ENCODE measurements at regions not wholly inside any gene's neighbourhood (a gene's known extent, or its start where the extent isn't known, plus 50 kb on each side); places are given as distances from the start of the nearest gene placed in this dataset.

DNA sequence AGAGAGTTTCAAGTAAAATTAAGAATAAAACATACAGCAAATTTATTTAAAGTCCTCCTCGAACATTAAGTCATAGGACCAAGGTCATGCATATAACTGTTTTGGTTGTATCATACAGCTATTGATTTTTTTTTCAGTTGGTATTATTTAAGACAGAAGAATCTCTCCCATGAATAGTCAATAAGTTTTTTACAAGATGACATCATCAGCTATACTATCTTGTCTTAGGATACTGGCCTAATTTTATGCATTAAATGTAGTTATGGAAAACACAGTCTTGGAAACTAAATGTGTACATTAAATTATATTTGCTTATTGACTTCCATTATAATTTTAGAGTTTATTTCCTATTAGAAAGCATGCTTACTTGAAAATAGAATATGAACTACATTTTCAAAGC is 755.9 kb downstream of the PCDH19 start:
- no peak overlapping the region for H3K4me3 ChIP-seq (ENCODE audit: control insufficient read depth, low read depth, low read length)
- TF ChIP-seq, protein P1, sequence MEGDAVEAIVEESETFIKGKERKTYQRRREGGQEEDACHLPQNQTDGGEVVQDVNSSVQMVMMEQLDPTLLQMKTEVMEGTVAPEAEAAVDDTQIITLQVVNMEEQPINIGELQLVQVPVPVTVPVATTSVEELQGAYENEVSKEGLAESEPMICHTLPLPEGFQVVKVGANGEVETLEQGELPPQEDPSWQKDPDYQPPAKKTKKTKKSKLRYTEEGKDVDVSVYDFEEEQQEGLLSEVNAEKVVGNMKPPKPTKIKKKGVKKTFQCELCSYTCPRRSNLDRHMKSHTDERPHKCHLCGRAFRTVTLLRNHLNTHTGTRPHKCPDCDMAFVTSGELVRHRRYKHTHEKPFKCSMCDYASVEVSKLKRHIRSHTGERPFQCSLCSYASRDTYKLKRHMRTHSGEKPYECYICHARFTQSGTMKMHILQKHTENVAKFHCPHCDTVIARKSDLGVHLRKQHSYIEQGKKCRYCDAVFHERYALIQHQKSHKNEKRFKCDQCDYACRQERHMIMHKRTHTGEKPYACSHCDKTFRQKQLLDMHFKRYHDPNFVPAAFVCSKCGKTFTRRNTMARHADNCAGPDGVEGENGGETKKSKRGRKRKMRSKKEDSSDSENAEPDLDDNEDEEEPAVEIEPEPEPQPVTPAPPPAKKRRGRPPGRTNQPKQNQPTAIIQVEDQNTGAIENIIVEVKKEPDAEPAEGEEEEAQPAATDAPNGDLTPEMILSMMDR (conservative IDR thresholded peaks at IDR 0.05; ENCODE audit: control insufficient read depth, insufficient read depth, low read depth, low read length): no peak
- DNase-seq (ENCODE audit: low read depth): no peak

DNA sequence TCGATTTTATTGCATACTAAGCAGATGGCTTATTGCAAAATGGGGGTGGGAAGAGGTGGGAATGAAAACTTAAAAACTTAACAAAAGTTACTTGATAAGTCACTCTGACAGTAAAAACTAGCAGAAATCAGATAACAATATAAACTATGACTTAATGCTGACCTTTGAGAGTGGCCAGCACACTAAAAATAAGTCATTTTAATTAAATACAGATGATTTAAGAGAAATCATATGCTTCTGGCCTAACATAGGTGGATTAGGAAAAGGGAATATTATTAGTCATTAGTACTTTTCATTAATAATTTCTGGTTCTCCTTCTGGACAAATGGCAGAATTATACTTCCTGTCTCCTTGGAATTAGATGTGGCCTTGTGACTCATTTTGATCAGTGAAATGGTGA is 756.7 kb downstream of the PCDH19 start:
- DNase-seq (ENCODE audit: low read depth): no peak
- H3K4me3 ChIP-seq (ENCODE audit: control insufficient read depth, low read depth, low read length): no peak overlapping the region

DNA sequence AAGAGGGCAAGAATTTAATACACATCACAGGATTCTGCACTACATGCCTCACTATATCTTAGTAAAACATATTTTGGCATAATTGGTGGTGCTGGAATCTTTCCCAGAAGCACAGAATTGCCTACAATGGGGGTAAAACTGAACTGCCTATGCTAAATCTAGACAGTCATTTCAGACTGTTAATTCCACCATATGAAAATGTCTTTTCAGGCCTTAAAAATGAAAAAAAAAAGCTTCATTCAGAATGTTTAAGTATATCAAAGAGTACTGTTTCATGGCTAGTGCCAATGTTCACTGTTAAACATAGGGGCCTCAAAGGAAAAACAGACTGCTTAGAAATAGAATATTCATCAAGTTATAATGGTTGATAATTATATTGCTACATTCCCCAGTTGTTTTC is 797.0 kb downstream of the PCDH19 start:
- no peak for DNase-seq (ENCODE audit: low read depth)
- H3K4me3 ChIP-seq (ENCODE audit: control insufficient read depth, low read depth, low read length): no peak overlapping the region
- TF ChIP-seq, protein P1 (conservative IDR thresholded peaks at IDR 0.05; ENCODE audit: control insufficient read depth, insufficient read depth, low read depth, low read length): no peak

More for the DNA sequence above, 756.7 kb downstream of the PCDH19 start:
- TF ChIP-seq, protein P1 (conservative IDR thresholded peaks at IDR 0.05; ENCODE audit: control insufficient read depth, insufficient read depth, low read depth, low read length): no peak

DNA sequence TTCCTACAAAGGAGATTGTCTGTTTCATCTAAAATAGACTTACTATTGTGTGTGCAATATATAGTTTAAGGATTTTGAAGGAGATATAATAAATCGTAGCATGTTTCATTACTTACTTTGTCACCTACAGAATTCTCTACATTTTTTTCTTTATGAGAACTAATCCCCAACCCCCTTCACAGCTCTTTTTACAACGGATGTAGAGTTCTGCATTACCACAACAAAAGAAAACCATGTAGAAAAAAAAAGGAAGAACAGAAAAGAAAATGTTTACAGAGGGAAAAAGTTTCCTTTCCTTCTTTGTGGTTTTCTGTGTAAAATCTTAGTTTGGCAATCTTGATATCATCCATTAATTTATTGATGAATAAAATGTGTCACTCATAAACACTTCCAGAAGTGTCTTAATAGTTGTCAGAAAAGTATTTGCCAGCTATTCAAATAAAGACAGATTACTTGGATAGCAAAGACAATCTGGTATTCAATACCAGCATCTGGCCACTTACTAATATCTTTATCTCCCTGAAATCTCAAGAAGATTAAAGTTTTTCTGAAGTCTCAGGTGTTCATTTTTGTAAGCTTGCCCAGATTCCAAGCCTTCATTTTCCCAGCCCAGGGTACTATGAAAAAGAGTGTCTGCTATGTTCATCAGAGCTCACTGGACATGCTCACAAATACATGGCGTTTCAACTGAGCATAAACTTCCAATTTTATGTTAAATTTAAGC is 806.8 kb downstream of the PCDH19 start:
- DNase-seq (ENCODE audit: low read depth): no peak
- no peak overlapping the region for H3K4me3 ChIP-seq (ENCODE audit: control insufficient read depth, low read depth, low read length)
- TF ChIP-seq, protein P1 (conservative IDR thresholded peaks at IDR 0.05; ENCODE audit: control insufficient read depth, insufficient read depth, low read depth, low read length): no peak

DNA sequence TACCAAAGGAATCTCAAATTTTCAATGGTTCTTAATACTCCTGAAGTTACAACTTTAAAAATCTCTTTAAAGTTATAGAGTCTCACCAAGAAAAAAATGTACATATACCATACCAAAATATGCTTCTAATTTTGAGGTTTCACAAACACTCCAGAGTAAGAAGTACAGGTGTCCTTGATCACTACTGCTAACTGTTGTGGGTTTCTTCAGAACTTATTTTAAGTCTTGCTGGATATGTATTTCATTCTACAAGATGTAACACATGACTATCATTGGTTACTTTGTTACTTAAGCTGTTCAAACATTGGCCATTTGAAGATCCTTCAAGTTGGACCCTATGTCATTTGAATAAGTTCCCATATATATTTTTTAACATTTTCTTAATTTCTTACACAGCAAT is 808.0 kb downstream of the PCDH19 start:
- TF ChIP-seq, protein P1 (conservative IDR thresholded peaks at IDR 0.05; ENCODE audit: control insufficient read depth, insufficient read depth, low read depth, low read length): no peak
- no peak overlapping the region for H3K4me3 ChIP-seq (ENCODE audit: control insufficient read depth, low read depth, low read length)
- DNase-seq (ENCODE audit: low read depth): no peak

DNA sequence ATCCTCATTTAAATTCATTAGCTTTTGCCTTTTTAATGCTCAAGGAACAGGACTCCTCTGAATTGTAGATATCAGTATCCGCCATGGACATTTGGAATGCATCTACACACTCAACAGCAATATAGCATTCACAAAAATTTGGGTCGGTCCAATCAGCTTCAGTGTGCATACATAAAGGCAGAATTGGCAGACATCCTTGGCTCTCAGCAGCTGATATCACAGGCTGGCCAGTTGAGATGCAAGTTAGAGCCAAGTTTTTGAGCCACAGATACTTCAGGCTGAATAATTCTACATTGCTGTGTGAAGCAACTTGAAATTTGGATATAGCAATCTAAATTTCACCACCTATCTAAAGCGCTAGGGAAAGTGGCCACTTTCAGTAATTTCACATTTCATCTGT is 821.1 kb downstream of the PCDH19 start:
- DNase-seq (ENCODE audit: low read depth): no peak
- no peak overlapping the region for H3K4me3 ChIP-seq (ENCODE audit: control insufficient read depth, low read depth, low read length)
- TF ChIP-seq, protein P1 (conservative IDR thresholded peaks at IDR 0.05; ENCODE audit: control insufficient read depth, insufficient read depth, low read depth, low read length): no peak

Measured in fibroblast of mammary gland (primary cell).